ENCODE measurements at regions not wholly inside any gene's neighbourhood (a gene's known extent, or its start where the extent isn't known, plus 50 kb on each side); places are given as distances from the start of the nearest gene placed in this dataset.

DNA sequence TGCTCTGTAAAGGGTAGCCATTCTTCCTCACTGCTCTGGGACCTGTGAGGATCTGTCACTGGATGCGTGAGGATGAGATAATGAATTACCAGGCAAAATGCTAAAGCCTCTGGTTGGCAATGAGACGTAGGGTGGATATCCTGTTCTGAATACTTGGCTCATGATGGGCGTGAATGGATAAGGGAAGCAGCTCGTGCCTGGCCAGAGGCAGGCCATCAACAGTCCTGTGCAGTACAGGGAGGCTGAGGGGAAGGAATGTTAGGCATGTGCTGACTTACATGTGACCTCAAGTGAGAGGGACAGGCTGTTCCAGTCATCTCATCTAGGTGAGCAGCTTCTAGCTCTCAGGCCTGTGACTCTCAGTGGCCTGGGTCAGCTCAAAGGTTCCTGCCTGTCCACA, 172.8 kb downstream of the CARTPT start:
- H3K36me3 ChIP-seq (ENCODE audit: control insufficient read depth in 4 of 4, insufficient read depth in 3 of 4, low read depth in 1 of 4, low read length in 3 of 4) = no peaks in the 10 kb centered on the region
- no peak for TF ChIP-seq RAD21 (IDR thresholded peaks at IDR 0.05)
- TF ChIP-seq RXRA (IDR thresholded peaks at IDR 0.05) = no peak
- TF ChIP-seq EGR1 (IDR thresholded peaks at IDR 0.05; ENCODE audit: low read depth in 2 of 2) = no peak
- no peak for TF ChIP-seq FOXA1 (IDR thresholded peaks at IDR 0.05)
- TF ChIP-seq, protein P1, sequence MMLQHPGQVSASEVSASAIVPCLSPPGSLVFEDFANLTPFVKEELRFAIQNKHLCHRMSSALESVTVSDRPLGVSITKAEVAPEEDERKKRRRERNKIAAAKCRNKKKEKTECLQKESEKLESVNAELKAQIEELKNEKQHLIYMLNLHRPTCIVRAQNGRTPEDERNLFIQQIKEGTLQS (IDR thresholded peaks at IDR 0.05) = no peak
- no peak for TF ChIP-seq MAX (IDR thresholded peaks at IDR 0.05)
- no peak for TF ChIP-seq HNF4G (IDR thresholded peaks at IDR 0.05)
- no peak for TF ChIP-seq SP1 (IDR thresholded peaks at IDR 0.05)
- TF ChIP-seq HNF4A (conservative IDR thresholded peaks at IDR 0.05) = no peak
- no peak for TF ChIP-seq FOXA2 (IDR thresholded peaks at IDR 0.05)
- no peak for TF ChIP-seq GABPA (IDR thresholded peaks at IDR 0.05 in 1 of 2, conservative IDR thresholded peaks at IDR 0.05 in 1 of 2)
- no peak for TF ChIP-seq REST (IDR thresholded peaks at IDR 0.05)
- TF ChIP-seq TAF1 (conservative IDR thresholded peaks at IDR 0.05) = no peak
- no peak for TF ChIP-seq JUND (IDR thresholded peaks at IDR 0.05)
- no peak for TF ChIP-seq CTCF (IDR thresholded peaks at IDR 0.05; ENCODE audit: low read depth, low read length, missing input control)
- TF ChIP-seq YY1 (IDR thresholded peaks at IDR 0.05) = no peak
- TF ChIP-seq, protein P2, sequence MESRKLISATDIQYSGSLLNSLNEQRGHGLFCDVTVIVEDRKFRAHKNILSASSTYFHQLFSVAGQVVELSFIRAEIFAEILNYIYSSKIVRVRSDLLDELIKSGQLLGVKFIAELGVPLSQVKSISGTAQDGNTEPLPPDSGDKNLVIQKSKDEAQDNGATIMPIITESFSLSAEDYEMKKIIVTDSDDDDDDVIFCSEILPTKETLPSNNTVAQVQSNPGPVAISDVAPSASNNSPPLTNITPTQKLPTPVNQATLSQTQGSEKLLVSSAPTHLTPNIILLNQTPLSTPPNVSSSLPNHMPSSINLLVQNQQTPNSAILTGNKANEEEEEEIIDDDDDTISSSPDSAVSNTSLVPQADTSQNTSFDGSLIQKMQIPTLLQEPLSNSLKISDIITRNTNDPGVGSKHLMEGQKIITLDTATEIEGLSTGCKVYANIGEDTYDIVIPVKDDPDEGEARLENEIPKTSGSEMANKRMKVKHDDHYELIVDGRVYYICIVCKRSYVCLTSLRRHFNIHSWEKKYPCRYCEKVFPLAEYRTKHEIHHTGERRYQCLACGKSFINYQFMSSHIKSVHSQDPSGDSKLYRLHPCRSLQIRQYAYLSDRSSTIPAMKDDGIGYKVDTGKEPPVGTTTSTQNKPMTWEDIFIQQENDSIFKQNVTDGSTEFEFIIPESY (IDR thresholded peaks at IDR 0.05) = no peak
- no peak for TF ChIP-seq NR2F2 (IDR thresholded peaks at IDR 0.05)
- no peak for DNase-seq (ENCODE audit: low spot score)
- no peak overlapping the region for H3K27ac ChIP-seq (ENCODE audit: low read depth in 1 of 2, low read length in 2 of 2)
- no peak overlapping the region for H3K9ac ChIP-seq (ENCODE audit: low read depth in 1 of 2, low read length in 2 of 2)
- H3K4me1 ChIP-seq (ENCODE audit: control insufficient read depth in 4 of 4, insufficient read depth in 4 of 4, low read length in 3 of 4) = no peaks in the 10 kb centered on the region
- WGBS = 79% methylated on average over 4 of the region's 4 CpGs
- H3K27me3 ChIP-seq (ENCODE audit: control insufficient read depth in 4 of 4, insufficient read depth in 4 of 4, low read length in 3 of 4) = no peaks in the 10 kb centered on the region
- H3K4me3 ChIP-seq (ENCODE audit: low read depth in 1 of 3, low read length in 3 of 3) = no peak overlapping the region
- H3K9me3 ChIP-seq (ENCODE audit: control insufficient read depth in 4 of 4, low read length in 3 of 4) = no peaks in the 10 kb centered on the region
